SU-DHL-6 (cell line): ENCODE measurements at regions not wholly inside any gene's neighbourhood (a gene's known extent, or its start where the extent isn't known, plus 50 kb on each side); places are given as distances from the start of the nearest gene placed in this dataset.

ENCODE experiments used
- H2AFZ ChIP-seq: fragments of 200-600 bp; sonication (generic); 2 replicates; pipeline ENCODE4 v1.6.1; 2014; ENCODE audit warnings: low read depth, mild to moderate bottlenecking, moderate library complexity, mixed read lengths, antibody characterized with exemption, low read length; ENCODE audit not compliant: severe bottlenecking
- H3F3A ChIP-seq: fragments of 200-600 bp; shearing (Covaris generic); 2 replicates; pipeline ENCODE4 v1.6.0; 2016; ENCODE audit warnings: antibody characterized with exemption, mild to moderate bottlenecking; ENCODE audit not compliant: insufficient read depth
- H3K27ac ChIP-seq: fragments of 200-600 bp; sonication (generic); 2 replicates; pipeline ENCODE4 v1.5.1; 2016; ENCODE audit warnings: low read depth, mild to moderate bottlenecking, low read length, moderate library complexity, mixed read lengths
- H3K27me3 ChIP-seq: fragments of 200-600 bp; sonication (generic), shearing (Covaris generic); 2 replicates; pipeline ENCODE4 v1.6.0; 2014; ENCODE audit warnings: mild to moderate bottlenecking, low read length
- H3K36me3 ChIP-seq: fragments of 200-600 bp; sonication (generic); 2 replicates; pipeline ENCODE4 v1.6.1; 2014; ENCODE audit warnings: mild to moderate bottlenecking, low read length, mixed read lengths
- H3K4me2 ChIP-seq: fragments of 300-600, 200-600 bp; shearing (Covaris generic), sonication (generic); 2 replicates; pipeline ENCODE4 v1.6.0; 2014; ENCODE audit warnings: low read length, low read depth, mild to moderate bottlenecking; ENCODE audit not compliant: poor library complexity, severe bottlenecking
- H3K4me3 ChIP-seq: fragments of 200-600 bp; sonication (generic); 2 replicates; pipeline ENCODE4 v1.5.1; 2014; ENCODE audit warnings: antibody characterized with exemption, low read length, mild to moderate bottlenecking, mixed read lengths; ENCODE audit not compliant: insufficient read depth, poor library complexity, severe bottlenecking
- H3K79me2 ChIP-seq: fragments of 200-600 bp; sonication (generic); 2 replicates; pipeline ENCODE4 v1.6.1; 2014; ENCODE audit warnings: mild to moderate bottlenecking, low read length, moderate library complexity; ENCODE audit not compliant: insufficient read depth
- H3K9ac ChIP-seq: fragments of 200-600 bp; sonication (generic); 2 replicates; pipeline ENCODE4 v1.7.0; 2014; ENCODE audit warnings: mild to moderate bottlenecking, low read length
- H3K9me2 ChIP-seq: fragments of 200-600 bp; sonication (generic); replicated peaks from 2 replicates; pipeline ENCODE4 v1.6.1; 2014; ENCODE audit warnings: low read length; ENCODE audit not compliant: insufficient read depth
- H3K9me3 ChIP-seq: fragments of 200-600 bp; sonication (generic); 2 replicates; pipeline ENCODE4 v1.6.1; 2014; ENCODE audit warnings: low read length, mixed read lengths; ENCODE audit not compliant: insufficient read depth
- H4K20me1 ChIP-seq: fragments of 200-600 bp; sonication (generic); 2 replicates; pipeline ENCODE4 v1.6.1; 2014; ENCODE audit warnings: low read depth, mild to moderate bottlenecking, antibody characterized with exemption, low read length, moderate library complexity, mixed read lengths
- EZH2phosphoT487 ChIP-seq: fragments of 200-600 bp; sonication (generic), shearing (Covaris generic); conservative IDR thresholded peaks from 2 replicates; pipeline ENCODE4 v1.6.1; 2018; ENCODE audit warnings: mild to moderate bottlenecking, antibody characterized with exemption, low read length, moderate library complexity, mixed read lengths
- TF ChIP-seq, protein P1 (sequence below): fragments of 200-600 bp; sonication (generic); IDR thresholded peaks from one replicate; pipeline ENCODE4 v1.5.1; 2017; ENCODE audit warnings: antibody characterized with exemption, mild to moderate bottlenecking, low read length, moderate library complexity; ENCODE audit not compliant: insufficient read depth, poor library complexity, severe bottlenecking

DNA sequence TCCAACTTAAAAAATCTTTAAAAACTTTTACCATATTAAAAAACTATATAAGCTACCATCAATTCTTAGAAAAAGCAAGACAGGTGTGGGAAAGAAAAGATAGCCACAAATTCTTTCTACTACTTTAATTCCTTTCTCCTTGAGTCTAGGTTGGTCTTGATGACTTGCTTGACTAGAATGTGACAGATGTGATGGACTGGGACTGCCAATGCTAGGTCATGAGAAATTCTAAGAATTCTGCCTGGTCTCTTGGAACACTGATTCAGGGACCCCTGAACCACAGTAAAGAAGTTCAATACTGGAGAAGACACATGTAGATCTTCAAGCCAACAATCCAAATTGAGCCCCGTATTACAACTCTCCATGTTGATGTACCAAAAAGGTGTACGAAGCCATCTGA, 326.6 kb upstream of the B3GALT2 start:
- no peaks in the 10 kb centered on the region for H3K36me3 ChIP-seq
- H3K9me2 ChIP-seq, result no peaks in the 10 kb centered on the region; the same call in 1 of the 2 replicates
- H3K27ac ChIP-seq, result no peak overlapping the region
- no peak overlapping the region for H3K9ac ChIP-seq
- H3K9me3 ChIP-seq, result no peaks in the 10 kb centered on the region
- H4K20me1 ChIP-seq, result no peaks in the 10 kb centered on the region
- H3F3A ChIP-seq, result no peaks in the 10 kb centered on the region
- no peak overlapping the region for H2AFZ ChIP-seq
- H3K4me2 ChIP-seq, result no peak overlapping the region
- H3K79me2 ChIP-seq, result no peaks in the 10 kb centered on the region
- no peaks in the 10 kb centered on the region for H3K27me3 ChIP-seq
- TF ChIP-seq, protein P1, sequence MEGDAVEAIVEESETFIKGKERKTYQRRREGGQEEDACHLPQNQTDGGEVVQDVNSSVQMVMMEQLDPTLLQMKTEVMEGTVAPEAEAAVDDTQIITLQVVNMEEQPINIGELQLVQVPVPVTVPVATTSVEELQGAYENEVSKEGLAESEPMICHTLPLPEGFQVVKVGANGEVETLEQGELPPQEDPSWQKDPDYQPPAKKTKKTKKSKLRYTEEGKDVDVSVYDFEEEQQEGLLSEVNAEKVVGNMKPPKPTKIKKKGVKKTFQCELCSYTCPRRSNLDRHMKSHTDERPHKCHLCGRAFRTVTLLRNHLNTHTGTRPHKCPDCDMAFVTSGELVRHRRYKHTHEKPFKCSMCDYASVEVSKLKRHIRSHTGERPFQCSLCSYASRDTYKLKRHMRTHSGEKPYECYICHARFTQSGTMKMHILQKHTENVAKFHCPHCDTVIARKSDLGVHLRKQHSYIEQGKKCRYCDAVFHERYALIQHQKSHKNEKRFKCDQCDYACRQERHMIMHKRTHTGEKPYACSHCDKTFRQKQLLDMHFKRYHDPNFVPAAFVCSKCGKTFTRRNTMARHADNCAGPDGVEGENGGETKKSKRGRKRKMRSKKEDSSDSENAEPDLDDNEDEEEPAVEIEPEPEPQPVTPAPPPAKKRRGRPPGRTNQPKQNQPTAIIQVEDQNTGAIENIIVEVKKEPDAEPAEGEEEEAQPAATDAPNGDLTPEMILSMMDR, result no peak
- no peak for TF ChIP-seq EZH2phosphoT487
- no peak overlapping the region for H3K4me3 ChIP-seq

DNA sequence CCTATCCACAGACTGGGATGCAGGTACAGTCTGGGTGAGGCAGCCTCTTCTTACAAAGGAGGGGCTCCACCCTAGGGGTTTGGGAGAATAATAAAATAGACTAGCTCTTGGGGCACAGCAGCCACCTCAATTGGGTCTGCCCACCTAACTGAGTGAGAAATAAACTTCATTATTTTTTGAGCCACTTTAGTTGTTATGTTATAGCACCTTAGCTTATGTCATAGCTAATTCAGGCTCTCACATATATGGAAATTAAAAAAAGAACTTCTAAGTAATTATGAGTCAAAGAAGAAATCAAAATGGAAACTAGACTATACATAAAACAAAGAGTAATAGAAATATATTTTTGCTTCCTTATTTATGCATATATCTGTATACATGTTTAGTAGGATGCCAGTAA, 318.5 kb upstream of the B3GALT2 start:
- Histone ChIP-seq H4K20me1 (no peaks in the 10 kb centered on the region), H3K27me3 (no peaks in the 10 kb centered on the region), H3K27ac (no peak overlapping the region), H3K9me2 (no peaks in the 10 kb centered on the region), H3K9me3 (no peaks in the 10 kb centered on the region), H3K36me3 (no peaks in the 10 kb centered on the region), H3K9ac (no peak overlapping the region), H3K4me3 (no peak overlapping the region), H2AFZ (no peak overlapping the region), H3K4me2 (no peak overlapping the region), H3F3A (no peaks in the 10 kb centered on the region), H3K79me2 (no peaks in the 10 kb centered on the region)
- TF ChIP-seq EZH2phosphoT487, result no peak
- TF ChIP-seq, protein P1, result no peak

DNA sequence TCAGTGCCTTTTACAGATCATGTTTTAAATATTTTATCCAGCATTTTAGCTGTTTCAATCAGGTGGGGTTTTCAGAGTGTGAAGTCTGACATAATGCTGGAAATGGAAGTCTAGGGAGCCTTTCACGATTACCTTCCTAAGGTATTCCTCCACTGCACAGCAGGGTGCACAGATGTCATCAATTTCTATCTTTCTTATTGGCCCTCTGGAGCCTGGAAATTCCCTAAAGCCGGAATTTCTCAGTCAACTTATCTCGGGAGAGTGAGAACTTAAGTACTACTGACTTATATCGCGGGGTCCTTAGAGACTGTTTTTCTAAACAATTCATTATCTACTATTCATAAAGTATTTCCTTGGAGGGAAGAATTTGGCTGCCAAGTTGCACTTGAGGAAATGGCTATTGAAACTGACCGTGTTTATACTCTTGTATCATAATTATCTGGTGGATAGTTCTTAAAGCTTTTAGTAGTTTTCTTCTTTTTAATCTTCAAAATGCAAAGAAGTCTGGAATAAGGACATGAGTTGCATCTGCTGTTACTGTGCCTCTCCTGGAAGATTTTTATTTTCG, 311.8 kb upstream of the B3GALT2 start:
- Histone ChIP-seq H3K9me3 (no peaks in the 10 kb centered on the region), H3F3A (no peaks in the 10 kb centered on the region), H4K20me1 (no peaks in the 10 kb centered on the region), H3K4me2 (no peak overlapping the region), H3K9ac (no peak overlapping the region), H3K4me3 (no peak overlapping the region), H3K27ac (no peak overlapping the region), H3K9me2 (no peaks in the 10 kb centered on the region), H3K36me3 (no peaks in the 10 kb centered on the region), H3K79me2 (no peaks in the 10 kb centered on the region), H3K27me3 (no peaks in the 10 kb centered on the region), H2AFZ (no peak overlapping the region)
- TF ChIP-seq EZH2phosphoT487, result no peak
- TF ChIP-seq, protein P1, result no peak
